H9 (cell line): ENCODE measurements at regions not wholly inside any gene's neighbourhood (a gene's known extent, or its start where the extent isn't known, plus 50 kb on each side); places are given as distances from the start of the nearest gene placed in this dataset.

Source experiments
- DNase-seq: peaks from one replicate; pipeline ENCODE4 v3.0.0-alpha.2; 2017
- H2AFZ ChIP-seq: one replicate; pipeline ENCODE4 v1.6.1; 2013; ENCODE audit warnings: mild to moderate bottlenecking, low read length, control low read depth, moderate library complexity
- H2AK5ac ChIP-seq: 2 replicates; pipeline ENCODE4 v1.6.1; 2013; ENCODE audit warnings: low read length, control low read depth, mixed read lengths; ENCODE audit not compliant: insufficient read length
- H2BK120ac ChIP-seq: one replicate; pipeline ENCODE4 v1.6.1; 2013; ENCODE audit warnings: low read depth, mild to moderate bottlenecking, low read length, control low read depth, inconsistent platforms; ENCODE audit not compliant: poor library complexity, severe bottlenecking
- H2BK12ac ChIP-seq: 2 replicates; pipeline ENCODE4 v1.6.1; 2013; ENCODE audit warnings: low read length, control low read depth, mixed read lengths, low read depth; ENCODE audit not compliant: insufficient read length
- H2BK15ac ChIP-seq: 2 replicates; pipeline ENCODE4 v1.6.1; 2013; ENCODE audit warnings: low read depth, low read length, control low read depth
- H2BK20ac ChIP-seq: one replicate; pipeline ENCODE4 v1.6.1; 2013; ENCODE audit warnings: low read depth, mild to moderate bottlenecking, low read length, control low read depth, inconsistent platforms; ENCODE audit not compliant: poor library complexity, severe bottlenecking
- H2BK5ac ChIP-seq: 2 replicates; pipeline ENCODE4 v1.6.1; 2013; ENCODE audit warnings: low read length, control low read depth, mixed read lengths; ENCODE audit not compliant: insufficient read length
- H3K14ac ChIP-seq: 2 replicates; pipeline ENCODE4 v1.6.1; 2013; ENCODE audit warnings: low read length, control low read depth; ENCODE audit not compliant: insufficient read depth
- H3K18ac ChIP-seq: 2 replicates; pipeline ENCODE4 v1.6.1; 2013; ENCODE audit warnings: low read depth, mild to moderate bottlenecking, mixed read lengths, low read length, control low read depth; ENCODE audit not compliant: insufficient read length
- H3K23ac ChIP-seq: 2 replicates; pipeline ENCODE4 v1.6.1; 2013; ENCODE audit warnings: low read length, control low read depth, mixed read lengths, low read depth; ENCODE audit not compliant: insufficient read length
- H3K23me2 ChIP-seq: 2 replicates; pipeline ENCODE4 v1.6.1; 2013; ENCODE audit warnings: low read depth, mild to moderate bottlenecking, mixed read lengths, low read length, control low read depth; ENCODE audit not compliant: insufficient read length, poor library complexity, severe bottlenecking
- H3K27ac ChIP-seq: 2 replicates; pipeline ENCODE4 v1.5.1; 2013; ENCODE audit warnings: low read length, control low read depth, mixed read lengths, low read depth; ENCODE audit not compliant: insufficient read length
- H3K27me3 ChIP-seq: 2 replicates; pipeline ENCODE4 v1.6.1; 2013; ENCODE audit warnings: low read length, control low read depth, inconsistent platforms; ENCODE audit not compliant: insufficient read depth
- H3K4ac ChIP-seq: 2 replicates; pipeline ENCODE4 v1.6.1; 2013; ENCODE audit warnings: low read depth, mild to moderate bottlenecking, control low read depth, inconsistent platforms, low read length, moderate library complexity
- H3K4me1 ChIP-seq: 2 replicates; pipeline ENCODE4 v1.6.1; 2013; ENCODE audit warnings: low read length, control low read depth, inconsistent platforms; ENCODE audit not compliant: insufficient read depth
- H3K4me2 ChIP-seq: 2 replicates; pipeline ENCODE4 v1.6.1; 2013; ENCODE audit warnings: low read length, control low read depth, mixed read lengths; ENCODE audit not compliant: insufficient read length, insufficient read depth
- H3K56ac ChIP-seq: 2 replicates; pipeline ENCODE4 v1.6.1; 2013; ENCODE audit warnings: low read depth, mild to moderate bottlenecking, mixed read lengths, low read length, control low read depth; ENCODE audit not compliant: insufficient read length
- H3K79me1 ChIP-seq: 2 replicates; pipeline ENCODE4 v1.6.1; 2013; ENCODE audit warnings: low read depth, mild to moderate bottlenecking, moderate library complexity, low read length, control low read depth, inconsistent platforms; ENCODE audit not compliant: insufficient read depth, poor library complexity, severe bottlenecking
- H3K79me2 ChIP-seq: 2 replicates; pipeline ENCODE4 v1.6.1; 2013; ENCODE audit warnings: low read length, control low read depth, inconsistent platforms; ENCODE audit not compliant: insufficient read depth
- H3K9ac ChIP-seq: 2 replicates; pipeline ENCODE4 v1.6.1; 2013; ENCODE audit warnings: low read length, control low read depth, mixed read lengths; ENCODE audit not compliant: insufficient read length; ENCODE audit errors: extremely low read depth
- H3K9me3 ChIP-seq: one replicate; pipeline ENCODE4 v1.6.1; 2013; ENCODE audit warnings: low read depth, low read length, inconsistent platforms; ENCODE audit not compliant: control insufficient read depth
- H3T11ph ChIP-seq: one replicate; pipeline ENCODE4 v1.6.1; 2013; ENCODE audit warnings: mild to moderate bottlenecking, low read length, control low read depth, inconsistent platforms
- H4K20me1 ChIP-seq: one replicate; pipeline ENCODE4 v1.6.1; 2013; ENCODE audit not compliant: control insufficient read depth, insufficient read length, insufficient read depth
- H4K5ac ChIP-seq: 2 replicates; pipeline ENCODE4 v1.6.1; 2013; ENCODE audit warnings: low read depth, mild to moderate bottlenecking, mixed read lengths, low read length, control low read depth; ENCODE audit not compliant: insufficient read length
- H4K8ac ChIP-seq: replicated peaks from 2 replicates; pipeline ENCODE4 v1.6.1; 2013; ENCODE audit warnings: low read length, control low read depth, mixed read lengths, low read depth; ENCODE audit not compliant: insufficient read length
- H4K91ac ChIP-seq: 2 replicates; pipeline ENCODE4 v1.6.1; 2013; ENCODE audit warnings: low read depth, mild to moderate bottlenecking, moderate library complexity, mixed read lengths, low read length, control low read depth; ENCODE audit not compliant: insufficient read length
- H3K27ac Mint-ChIP-seq, 3 experiments: 2 replicates in 2 of 3; 3 replicates in 1 of 3; pipeline ENCODE4 v1.8.0; 2020 to 2021; ENCODE audit warnings: mixed read lengths in 3 of 3, mild to moderate bottlenecking in 1 of 3, moderate library complexity in 1 of 3
- H3K27me3 Mint-ChIP-seq: 2 replicates; pipeline ENCODE4 v1.8.0; 2021; ENCODE audit warnings: low read depth, mild to moderate bottlenecking, moderate library complexity, mixed read lengths
- H3K36me3 Mint-ChIP-seq, 3 experiments: 2 replicates in 2 of 3; 3 replicates in 1 of 3; pipeline ENCODE4 v1.8.0; 2020 to 2021; ENCODE audit warnings: low read depth in 3 of 3, mixed read lengths in 3 of 3; ENCODE audit not compliant: insufficient read depth in 1 of 3
- H3K4me1 Mint-ChIP-seq, 2 experiments: 2 replicates each; pipeline ENCODE4 v1.8.0; 2020; ENCODE audit warnings: mixed read lengths in 2 of 2
- H3K4me3 Mint-ChIP-seq, 2 experiments: 2 replicates in 1 of 2; 3 replicates in 1 of 2; pipeline ENCODE4 v1.8.0; 2020 to 2021; ENCODE audit warnings: mild to moderate bottlenecking in 2 of 2, mixed read lengths in 2 of 2, moderate library complexity in 1 of 2
- H3K9me3 Mint-ChIP-seq, 2 experiments: 2 replicates in 1 of 2; 3 replicates in 1 of 2; pipeline ENCODE4 v1.8.0; 2020; ENCODE audit warnings: mild to moderate bottlenecking in 2 of 2, mixed read lengths in 2 of 2, moderate library complexity in 1 of 2
- WGBS: extraction: QIAGEN DNeasy Blood & Tissue Kit; methylation state at CpG from one replicate; pipeline ENCODE4 v1.1.7; 2013; ENCODE audit warnings: missing lambda C conversion rate, low lambda C conversion rate, mixed read lengths; ENCODE audit not compliant: insufficient read length; ENCODE audit errors: extremely low coverage; 5-methylcytosine and 5-hydroxymethylcytosine counted together
- TF ChIP-seq, protein P1 (sequence below): fragments of 200-600 bp; sonication (generic); conservative IDR thresholded peaks from 3 replicates; pipeline ENCODE4 v1.8.0; 2021; ENCODE audit warnings: antibody characterized with exemption, mild to moderate bottlenecking

DNA sequence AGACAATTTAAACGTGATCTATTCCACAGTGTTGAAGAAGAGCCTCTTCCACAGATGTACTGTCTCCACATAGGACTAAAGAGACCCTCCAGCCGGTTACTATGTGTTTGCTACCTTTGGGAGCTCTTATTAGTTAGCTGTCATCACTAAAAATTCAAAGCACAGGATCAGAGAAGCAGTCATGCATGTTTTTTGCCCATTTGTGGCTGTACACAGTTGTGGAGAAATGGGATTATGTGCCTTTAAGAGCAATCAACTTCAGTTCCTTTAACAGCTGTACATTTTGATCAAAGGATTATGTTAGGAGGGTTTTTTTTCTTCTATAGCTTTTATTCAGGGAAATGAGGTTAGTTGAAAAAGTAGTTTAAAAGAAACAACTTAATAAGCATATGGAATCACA is 149.0 kb upstream of the SPOCK3 start:
- Histone ChIP-seq H2BK12ac (no peak overlapping the region), H3K27ac (no peak overlapping the region), H2BK120ac (no peak overlapping the region), H3K79me2 (no peaks in the 10 kb centered on the region), H3T11ph (no peak overlapping the region), H4K20me1 (no peaks in the 10 kb centered on the region), H4K91ac (no peak overlapping the region), H3K4ac (no peak overlapping the region), H2BK15ac (no peak overlapping the region), H4K8ac (no peak overlapping the region), H3K14ac (no peak overlapping the region), H2AFZ (no peak overlapping the region), H2AK5ac (no peak overlapping the region), H2BK20ac (no peak overlapping the region), H4K5ac (no peak overlapping the region), H3K23ac (no peak overlapping the region), H3K27me3 (no peaks in the 10 kb centered on the region; the same call in 1 of the 2 replicates), H3K79me1 (no peaks in the 10 kb centered on the region), H3K9me3 (no peaks in the 10 kb centered on the region), H3K23me2 (no peaks in the 10 kb centered on the region), H3K4me2 (no peak overlapping the region), H3K18ac (no peak overlapping the region), H2BK5ac (no peak overlapping the region), H3K9ac (no peak overlapping the region), H3K4me1 (no peaks in the 10 kb centered on the region), H3K56ac (no peak overlapping the region)
- DNase-seq: no peak
- Mint-ChIP-seq H3K27ac (no peak overlapping the region), H3K4me1 (no peaks in the 10 kb centered on the region), H3K4me3 (no peak overlapping the region), H3K27me3 (peaks cover 10% of the 10 kb centered on the region), H3K9me3 (no peaks in the 10 kb centered on the region), H3K36me3 (no peaks in the 10 kb centered on the region; a peak in 1 of 7 replicates)
- TF ChIP-seq, protein P1, sequence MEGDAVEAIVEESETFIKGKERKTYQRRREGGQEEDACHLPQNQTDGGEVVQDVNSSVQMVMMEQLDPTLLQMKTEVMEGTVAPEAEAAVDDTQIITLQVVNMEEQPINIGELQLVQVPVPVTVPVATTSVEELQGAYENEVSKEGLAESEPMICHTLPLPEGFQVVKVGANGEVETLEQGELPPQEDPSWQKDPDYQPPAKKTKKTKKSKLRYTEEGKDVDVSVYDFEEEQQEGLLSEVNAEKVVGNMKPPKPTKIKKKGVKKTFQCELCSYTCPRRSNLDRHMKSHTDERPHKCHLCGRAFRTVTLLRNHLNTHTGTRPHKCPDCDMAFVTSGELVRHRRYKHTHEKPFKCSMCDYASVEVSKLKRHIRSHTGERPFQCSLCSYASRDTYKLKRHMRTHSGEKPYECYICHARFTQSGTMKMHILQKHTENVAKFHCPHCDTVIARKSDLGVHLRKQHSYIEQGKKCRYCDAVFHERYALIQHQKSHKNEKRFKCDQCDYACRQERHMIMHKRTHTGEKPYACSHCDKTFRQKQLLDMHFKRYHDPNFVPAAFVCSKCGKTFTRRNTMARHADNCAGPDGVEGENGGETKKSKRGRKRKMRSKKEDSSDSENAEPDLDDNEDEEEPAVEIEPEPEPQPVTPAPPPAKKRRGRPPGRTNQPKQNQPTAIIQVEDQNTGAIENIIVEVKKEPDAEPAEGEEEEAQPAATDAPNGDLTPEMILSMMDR: no peak
- no CpG with 5 or more reads among the region's 2 CpGs for WGBS
